ENCODE measurements at regions not wholly inside any gene's neighbourhood (a gene's known extent, or its start where the extent isn't known, plus 50 kb on each side); places are given as distances from the start of the nearest gene placed in this dataset.

DNA sequence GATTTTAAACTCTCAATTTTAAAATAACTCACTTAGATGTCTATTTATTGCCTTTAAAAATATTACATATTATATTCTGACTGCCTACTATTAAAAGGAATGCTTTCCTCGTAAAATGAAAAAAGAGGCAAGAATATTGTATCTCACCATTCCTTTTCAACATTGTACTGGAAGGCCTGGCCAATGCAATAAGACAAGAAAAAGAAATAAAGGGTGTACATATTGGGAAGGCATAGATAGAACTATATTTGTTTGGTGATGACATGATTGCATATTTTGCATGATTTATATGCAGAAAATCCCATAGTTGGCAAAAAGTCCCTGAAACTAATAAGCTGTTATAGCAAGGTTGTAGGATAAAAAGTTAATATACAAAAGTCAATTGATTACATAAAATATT, 474.6 kb upstream of the ATP2B1 start:
- H3K4me3 ChIP-seq (ENCODE audit: low read depth, poor library complexity, severe bottlenecking): no peak overlapping the region
- intact Hi-C loops (cut with DNase I; ENCODE audit: low total_unique reads): no loop called here
- no peak for TF ChIP-seq POLR2A (IDR thresholded peaks at IDR 0.05)
- TF ChIP-seq, protein P1, sequence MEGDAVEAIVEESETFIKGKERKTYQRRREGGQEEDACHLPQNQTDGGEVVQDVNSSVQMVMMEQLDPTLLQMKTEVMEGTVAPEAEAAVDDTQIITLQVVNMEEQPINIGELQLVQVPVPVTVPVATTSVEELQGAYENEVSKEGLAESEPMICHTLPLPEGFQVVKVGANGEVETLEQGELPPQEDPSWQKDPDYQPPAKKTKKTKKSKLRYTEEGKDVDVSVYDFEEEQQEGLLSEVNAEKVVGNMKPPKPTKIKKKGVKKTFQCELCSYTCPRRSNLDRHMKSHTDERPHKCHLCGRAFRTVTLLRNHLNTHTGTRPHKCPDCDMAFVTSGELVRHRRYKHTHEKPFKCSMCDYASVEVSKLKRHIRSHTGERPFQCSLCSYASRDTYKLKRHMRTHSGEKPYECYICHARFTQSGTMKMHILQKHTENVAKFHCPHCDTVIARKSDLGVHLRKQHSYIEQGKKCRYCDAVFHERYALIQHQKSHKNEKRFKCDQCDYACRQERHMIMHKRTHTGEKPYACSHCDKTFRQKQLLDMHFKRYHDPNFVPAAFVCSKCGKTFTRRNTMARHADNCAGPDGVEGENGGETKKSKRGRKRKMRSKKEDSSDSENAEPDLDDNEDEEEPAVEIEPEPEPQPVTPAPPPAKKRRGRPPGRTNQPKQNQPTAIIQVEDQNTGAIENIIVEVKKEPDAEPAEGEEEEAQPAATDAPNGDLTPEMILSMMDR (IDR thresholded peaks at IDR 0.05): no peak
- DNase-seq (ENCODE audit: low spot score in 2 of 2): no peak
- WGBS, 2 donors: 88 to 91% methylated on average over 1 of the region's 1 CpG

DNA sequence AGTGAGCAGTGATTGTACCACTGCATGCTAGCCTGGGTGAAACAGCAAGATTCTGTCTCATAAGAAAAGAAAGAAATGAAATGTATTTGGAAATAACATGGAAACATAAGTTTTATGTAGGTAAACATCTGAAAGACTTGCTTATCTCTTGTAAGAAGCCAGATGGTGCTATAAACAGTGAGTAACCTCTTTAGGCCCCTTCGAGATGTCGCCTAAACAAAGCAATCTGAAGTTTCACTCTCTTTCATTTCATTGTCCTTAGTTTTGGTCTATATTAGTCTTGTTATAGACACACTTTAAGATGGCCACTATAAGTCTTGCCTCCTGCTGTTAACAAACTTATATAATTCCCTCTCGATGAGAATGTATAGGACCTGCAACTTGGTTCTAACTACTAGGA, 472.6 kb upstream of the ATP2B1 start:
- H3K4me3 ChIP-seq (ENCODE audit: low read depth, poor library complexity, severe bottlenecking): no peak overlapping the region
- TF ChIP-seq, protein P1 (IDR thresholded peaks at IDR 0.05): no peak
- DNase-seq (ENCODE audit: low spot score in 2 of 2): no peak
- WGBS, 2 donors: 91 to 93% methylated on average over 3 of the region's 3 CpGs
- intact Hi-C loops (cut with DNase I; ENCODE audit: low total_unique reads): no loop called here

DNA sequence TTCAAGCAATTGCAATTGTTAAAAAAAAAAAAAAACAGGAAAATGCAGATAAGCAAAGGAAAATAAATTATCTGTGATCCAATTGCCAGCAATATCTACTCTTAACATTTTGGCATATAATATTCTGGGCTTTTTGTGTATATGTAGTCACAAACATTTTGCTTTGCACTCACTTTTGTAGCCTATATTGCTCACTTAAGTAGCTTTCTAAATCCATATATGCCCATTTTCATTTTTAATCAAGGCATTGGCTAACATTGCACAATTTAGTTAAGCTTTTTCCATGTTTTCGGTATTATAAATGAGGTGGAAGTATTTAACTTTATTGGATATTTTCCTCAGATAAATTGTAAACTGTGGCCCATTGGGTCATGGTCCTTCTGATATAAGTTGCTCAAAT, 466.3 kb upstream of the ATP2B1 start:
- DNase-seq (ENCODE audit: low spot score in 2 of 2): no peak
- intact Hi-C loops (cut with DNase I; ENCODE audit: low total_unique reads): no loop called here
- H3K4me3 ChIP-seq (ENCODE audit: low read depth, poor library complexity, severe bottlenecking): no peak overlapping the region
- WGBS, 2 donors: 94 to 98% methylated on average over 1 of the region's 1 CpG
- TF ChIP-seq, protein P1 (IDR thresholded peaks at IDR 0.05): no peak
- no peak for TF ChIP-seq POLR2A (IDR thresholded peaks at IDR 0.05)

DNA sequence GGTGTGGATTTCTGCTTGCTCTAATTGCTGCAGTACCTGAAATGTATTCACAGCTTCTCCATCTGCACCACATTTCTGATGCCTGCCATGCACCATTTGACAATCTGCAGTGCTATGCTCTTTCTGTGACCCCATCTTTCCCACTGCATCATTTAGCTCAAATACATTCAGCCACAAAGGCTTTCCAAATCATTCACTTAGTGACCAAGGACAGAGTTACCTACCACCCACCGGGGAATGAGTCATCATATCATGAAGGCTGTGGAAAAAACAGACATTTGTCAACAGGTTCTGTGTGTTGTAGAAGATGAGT, 465.5 kb upstream of the ATP2B1 start:
- no peak for DNase-seq (ENCODE audit: low spot score in 2 of 2)
- H3K4me3 ChIP-seq (ENCODE audit: low read depth, poor library complexity, severe bottlenecking): no peak overlapping the region
- TF ChIP-seq POLR2A (IDR thresholded peaks at IDR 0.05): no peak
- TF ChIP-seq, protein P1 (IDR thresholded peaks at IDR 0.05): no peak
- WGBS, 2 donors: 63 to 69% methylated on average over 1 of the region's 1 CpG
- intact Hi-C loops (cut with DNase I; ENCODE audit: low total_unique reads): no loop called here

DNA sequence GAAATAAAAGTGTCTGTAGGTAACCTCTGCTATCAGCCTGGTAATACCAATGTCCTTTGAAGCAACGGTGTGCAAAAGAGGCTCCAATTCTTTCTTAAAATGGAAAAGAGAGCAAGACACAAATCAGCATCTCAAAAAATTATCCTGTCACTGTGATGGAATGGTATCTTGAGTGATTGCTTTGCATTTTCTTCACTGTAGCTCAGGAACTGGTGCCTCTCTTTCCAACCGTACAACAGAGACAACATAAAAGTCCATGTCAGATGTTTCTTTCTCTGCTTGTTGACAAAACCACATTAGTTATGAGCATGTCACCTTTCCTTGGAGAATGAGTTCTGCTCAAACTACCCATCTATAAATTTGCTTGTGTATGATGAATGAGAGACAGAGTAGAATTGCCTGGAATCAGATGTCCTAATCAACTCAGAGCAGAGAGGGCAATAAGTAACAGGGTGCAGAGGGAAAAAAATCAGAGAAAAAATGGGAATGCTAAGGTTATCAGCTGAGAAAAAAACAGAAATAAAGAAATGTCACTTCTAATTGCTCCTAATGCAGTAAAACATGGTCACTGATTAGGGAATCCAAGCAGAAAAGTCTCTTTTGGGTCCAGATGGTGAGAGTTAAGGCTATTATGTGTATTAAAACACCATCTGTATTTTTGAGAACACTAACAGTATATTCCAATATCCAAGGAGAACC, 465.0 kb upstream of the ATP2B1 start:
- WGBS, 2 donors: 81 to 90% methylated on average over 2 of the region's 2 CpGs
- H3K4me3 ChIP-seq (ENCODE audit: low read depth, poor library complexity, severe bottlenecking): no peak overlapping the region
- intact Hi-C loops (cut with DNase I; ENCODE audit: low total_unique reads): no loop called here
- TF ChIP-seq, protein P1 (IDR thresholded peaks at IDR 0.05): no peak
- TF ChIP-seq POLR2A (IDR thresholded peaks at IDR 0.05): no peak
- DNase-seq (ENCODE audit: low spot score in 2 of 2): no peak

DNA sequence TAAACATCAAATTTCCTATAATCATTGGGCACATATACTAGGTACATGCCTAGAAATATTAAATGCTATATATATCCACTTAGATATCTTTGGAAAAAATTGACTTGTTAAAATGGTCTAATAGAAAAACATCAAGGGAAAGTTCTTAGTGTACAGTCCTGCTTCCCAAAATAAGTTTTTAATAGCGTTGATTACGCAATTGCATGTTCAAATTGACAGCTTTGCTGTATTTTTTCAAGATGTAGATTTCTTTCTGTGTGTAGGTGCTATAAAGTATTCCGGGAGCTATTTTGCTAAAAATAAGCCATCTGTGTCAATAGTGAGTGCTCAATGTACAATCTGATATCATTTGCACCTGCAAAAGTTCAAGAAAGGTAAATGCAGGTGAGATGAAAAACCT, 463.9 kb upstream of the ATP2B1 start:
- TF ChIP-seq POLR2A (IDR thresholded peaks at IDR 0.05): no peak
- TF ChIP-seq, protein P1 (IDR thresholded peaks at IDR 0.05): no peak
- WGBS, 2 donors: 56 to 68% methylated on average over 3 of the region's 3 CpGs
- H3K4me3 ChIP-seq (ENCODE audit: low read depth, poor library complexity, severe bottlenecking): no peak overlapping the region
- intact Hi-C loops (cut with DNase I; ENCODE audit: low total_unique reads): no loop called here
- no peak for DNase-seq (ENCODE audit: low spot score in 2 of 2)
